HCT116 (cell line): ENCODE measurements at regions not wholly inside any gene's neighbourhood (a gene's known extent, or its start where the extent isn't known, plus 50 kb on each side); places are given as distances from the start of the nearest gene placed in this dataset.

Experiments used
- ATAC-seq: fragments of 200-7000 bp; cut with Tn5 transposase; 2 replicates; pipeline ENCODE4 v1.9.1; 2020; ENCODE audit warnings: mild to moderate bottlenecking, moderate library complexity
- BruUV-seq: library from RNA; stranded (reverse); fragments of 400-500 nt; replicated peaks from 2 replicates; lab custom pipeline; 2021; lab: Mats Ljungman, UMichigan
- CTCF ChIA-PET: fragments of 300-600 bp; sonication (Branson Sonifier 250); formaldehyde crosslinking; loops from one replicate; lab custom pipeline; 2021; ENCODE audit warnings: antibody characterized with exemption; lab: Charles Lee
- POLR2A ChIA-PET: fragments of 300-600, 350-600 bp; sonication (Branson Sonifier 250); formaldehyde crosslinking; loops from one replicate; lab custom pipeline; 2021; ENCODE audit warnings: antibody characterized with exemption; lab: Charles Lee
- RAD21 ChIA-PET, 2 experiments: fragments of 300-600 bp; sonication (Branson Sonifier 250); formaldehyde crosslinking; loops; one replicate each; lab custom pipeline; 2023; ENCODE audit warnings: low total read pairs in 2 of 2; ENCODE audit not compliant: uncharacterized antibody in 2 of 2, unreplicated experiment in 2 of 2, low non-redundant PET in 1 of 2; lab: Charles Lee
- DNase-seq: peaks from one replicate; pipeline ENCODE4 v3.0.0-alpha.2; 2010; ENCODE audit warnings: low read depth, low spot score
- H2AFZ ChIP-seq: fragments of 200-600 bp; shearing (Covaris generic), sonication (generic); 2 replicates; pipeline ENCODE4 v1.6.1; 2017; ENCODE audit warnings: low read depth, mixed run types, mixed read lengths, antibody characterized with exemption, low read length; ENCODE audit not compliant: poor library complexity, severe bottlenecking
- H3K27ac ChIP-seq: 2 replicates; pipeline ENCODE4 v1.5.1; 2012; ENCODE audit warnings: low read depth, low read length
- H3K27me3 ChIP-seq: fragments of 200-600 bp; sonication (generic); 2 replicates; pipeline ENCODE4 v1.6.1; 2016; ENCODE audit warnings: mixed run types, low read length, mixed read lengths; ENCODE audit not compliant: insufficient read depth
- H3K36me3 ChIP-seq, 2 experiments: fragments of 200-500 bp in 1 of 2; fragments of 200-600 bp in 1 of 2; sonication (Bioruptor generic) in 1 of 2; sonication (generic) in 1 of 2; 2 replicates each; pipeline versions ENCODE4 v1.5.1 to v1.6.1; 2014 to 2016; ENCODE audit warnings: low read length in 2 of 2, inconsistent platforms in 1 of 2, mixed read lengths in 1 of 2, mixed run types in 1 of 2; ENCODE audit not compliant: insufficient read depth in 2 of 2, control insufficient read depth in 1 of 2
- H3K4me1 ChIP-seq, 2 experiments: fragments of 200-600 bp in 1 of 2; sonication (generic) in 1 of 2; 2 replicates each; pipeline versions ENCODE4 v1.5.1 to v1.6.1; 2012 to 2017; ENCODE audit warnings: low read length in 2 of 2, inconsistent platforms in 1 of 2, mild to moderate bottlenecking in 1 of 2, mixed read lengths in 1 of 2, mixed run types in 1 of 2, moderate library complexity in 1 of 2; ENCODE audit not compliant: insufficient read depth in 2 of 2, control insufficient read depth in 1 of 2
- H3K4me2 ChIP-seq: fragments of 200-600 bp; sonication (generic); 2 replicates; pipeline ENCODE4 v1.6.1; 2017; ENCODE audit warnings: mixed run types, low read length, mixed read lengths
- H3K4me3 ChIP-seq, 2 experiments: fragments of 200-600 bp in 1 of 2; sonication (generic) in 1 of 2; replicated peaks in 1 of 2; 2 replicates each; pipeline ENCODE4 v1.5.1; 2011 to 2016; ENCODE audit warnings: low read length in 2 of 2, control low read depth in 1 of 2, low read depth in 1 of 2, mild to moderate bottlenecking in 1 of 2, mixed read lengths in 1 of 2, mixed run types in 1 of 2
- H3K79me2 ChIP-seq: fragments of 200-600 bp; sonication (generic); 2 replicates; pipeline ENCODE4 v1.6.1; 2017; ENCODE audit warnings: mild to moderate bottlenecking, mixed run types, low read length, moderate library complexity, mixed read lengths; ENCODE audit not compliant: insufficient read depth
- H3K9ac ChIP-seq: fragments of 200-600 bp; sonication (generic); 2 replicates; pipeline ENCODE4 v1.6.1; 2016; ENCODE audit warnings: low read length, mixed read lengths
- H3K9me2 ChIP-seq: fragments of 200-600 bp; sonication (generic), shearing (Covaris generic); 2 replicates; pipeline ENCODE4 v1.6.1; 2017; ENCODE audit warnings: mixed run types, mild to moderate bottlenecking, moderate library complexity; ENCODE audit not compliant: insufficient read depth
- H3K9me3 ChIP-seq, 2 experiments: fragments of 200-500 bp in 1 of 2; fragments of 200-600 bp in 1 of 2; sonication (Bioruptor generic) in 1 of 2; sonication (generic) in 1 of 2; 2 replicates each; pipeline ENCODE4 v1.6.1; 2014 to 2017; ENCODE audit warnings: low read length in 2 of 2, mixed read lengths in 2 of 2, inconsistent platforms in 1 of 2, low read depth in 1 of 2, mild to moderate bottlenecking in 1 of 2, mixed run types in 1 of 2, moderate library complexity in 1 of 2; ENCODE audit not compliant: control insufficient read depth in 1 of 2, insufficient read depth in 1 of 2
- H4K20me1 ChIP-seq: fragments of 200-600 bp; sonication (generic), shearing (Covaris generic); 2 replicates; pipeline ENCODE4 v1.6.1; 2017; ENCODE audit warnings: mixed run types, mild to moderate bottlenecking, moderate library complexity; ENCODE audit not compliant: insufficient read depth
- ELF1 ChIP-seq: IDR thresholded peaks from 2 replicates; pipeline ENCODE4 v1.6.1; 2012; ENCODE audit warnings: low read depth, borderline replicate concordance
- EZH2 ChIP-seq: fragments of 200-600 bp; sonication (generic); IDR thresholded peaks from 2 replicates; pipeline ENCODE4 v1.6.1; 2017; ENCODE audit warnings: antibody characterized with exemption, mixed run types
- EZH2phosphoT487 ChIP-seq: fragments of 200-600 bp; IDR thresholded peaks from 2 replicates; pipeline ENCODE4 v1.6.1; 2018; ENCODE audit warnings: antibody characterized with exemption, borderline replicate concordance
- FOSL1 ChIP-seq: IDR thresholded peaks from 2 replicates; pipeline ENCODE4 v1.6.1; 2012; ENCODE audit warnings: low read depth
- JUND ChIP-seq: IDR thresholded peaks from 2 replicates; pipeline ENCODE4 v1.6.1; 2012
- POLR2A ChIP-seq: IDR thresholded peaks from 2 replicates; pipeline ENCODE4 v1.7.0; 2011; ENCODE audit warnings: borderline replicate concordance; ENCODE audit not compliant: insufficient read depth, insufficient read length; ENCODE audit errors: extremely low read depth
- RAD21 ChIP-seq: IDR thresholded peaks from 2 replicates; pipeline ENCODE4 v1.6.1; 2012; ENCODE audit warnings: low read depth, mild to moderate bottlenecking
- SP1 ChIP-seq: IDR thresholded peaks from 2 replicates; pipeline ENCODE4 v1.6.1; 2012; ENCODE audit warnings: low read depth
- SRF ChIP-seq: IDR thresholded peaks from 2 replicates; pipeline ENCODE4 v1.6.1; 2012; ENCODE audit warnings: low read depth
- TCF7L2 ChIP-seq: IDR thresholded peaks from 2 replicates; pipeline ENCODE4 v1.7.0; 2011; ENCODE audit warnings: borderline replicate concordance, inconsistent platforms; ENCODE audit not compliant: insufficient read depth, insufficient read length; ENCODE audit errors: extremely low read depth
- YY1 ChIP-seq: IDR thresholded peaks from 2 replicates; pipeline ENCODE4 v1.6.1; 2011; ENCODE audit warnings: low read length, low read depth, moderate library complexity, mild to moderate bottlenecking; ENCODE audit not compliant: insufficient replicate concordance; ENCODE audit errors: extremely low read depth
- ZFX ChIP-seq: fragments of 450-650 bp; IDR thresholded peaks from 2 replicates; pipeline ENCODE4 v1.6.1; 2017
- ZNF274 ChIP-seq: fragments of 200-500 bp; sonication (Bioruptor generic); IDR thresholded peaks from 2 replicates; pipeline ENCODE4 v1.6.1; 2014; ENCODE audit warnings: mild to moderate bottlenecking, low read depth, low read length, inconsistent platforms
- intact Hi-C: fragments of 100-400 bp; cut with micrococcal nuclease; formaldehyde crosslinking; loops from 2 replicates; pipeline ENCODE4 v1.10.0; 2022

DNA sequence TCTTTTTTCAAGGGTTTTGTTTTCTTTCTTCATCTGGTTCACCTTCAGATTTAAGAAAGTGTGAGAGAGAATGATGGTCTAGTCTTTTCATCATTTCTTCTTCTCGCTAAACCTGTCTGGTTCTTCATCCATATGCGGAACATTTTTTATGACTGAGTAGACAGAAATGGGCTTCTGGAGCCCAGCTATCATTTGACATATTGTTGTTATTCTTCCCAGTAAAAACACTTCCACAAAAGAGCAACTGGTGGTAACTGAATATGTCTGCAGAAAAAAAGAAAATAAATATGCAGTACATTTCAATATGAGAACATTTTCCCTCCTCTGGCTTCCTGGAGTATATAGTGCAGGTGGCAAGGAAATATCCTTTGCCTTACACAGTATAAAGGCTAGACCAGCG, 209.5 kb downstream of the JCAD start:
- BruUV-seq: no TSS peak

GRCh38 chr10:29849126-29849833, 210.1 kb downstream of the JCAD start:
- H3K9ac ChIP-seq: no peak overlapping the region
- no peak overlapping the region for H2AFZ ChIP-seq
- H3K4me2 ChIP-seq: no peak overlapping the region
- no peaks in the 10 kb centered on the region for H3K27me3 ChIP-seq
- ATAC-seq: no peak
- no peak for DNase-seq
- intact Hi-C loops: no loop called here
- no peaks in the 10 kb centered on the region for H3K36me3 ChIP-seq
- ChIA-PET POLR2A (no interaction called here), RAD21 (no interaction called here)
- H3K9me3 ChIP-seq: no peaks in the 10 kb centered on the region
- TF ChIP-seq ZFX (no peak), EZH2 (no peak), TCF7L2 (no peak), JUND (no peak), FOSL1 (no peak), ZNF274 (no peak), POLR2A (no peak), ELF1 (no peak), SP1 (no peak)
- TF ChIP-seq, all 23 proteins: peak for 0
- no peaks in the 10 kb centered on the region for H3K79me2 ChIP-seq
- CTCF ChIA-PET: no interaction called here
- BruUV-seq: no TSS peak
- H3K4me1 ChIP-seq: no peaks in the 10 kb centered on the region
- no peak overlapping the region for H3K4me3 ChIP-seq
- H3K27ac ChIP-seq: no peak overlapping the region
- no peaks in the 10 kb centered on the region for H3K9me2 ChIP-seq
- H4K20me1 ChIP-seq: no peaks in the 10 kb centered on the region

More for the DNA sequence above, 209.5 kb downstream of the JCAD start:
- H3K36me3 ChIP-seq: no peaks in the 10 kb centered on the region
- H3K9me3 ChIP-seq: no peaks in the 10 kb centered on the region
- CTCF ChIA-PET: no interaction called here
- DNase-seq (no peak), ATAC-seq (no peak)
- H3K4me3 ChIP-seq: no peak overlapping the region
- POLR2A ChIA-PET: no interaction called here
- no peak overlapping the region for H3K4me2 ChIP-seq
- H3K27ac ChIP-seq: no peak overlapping the region
- no peaks in the 10 kb centered on the region for H3K9me2 ChIP-seq
- intact Hi-C loops: no loop called here
- no peaks in the 10 kb centered on the region for H3K4me1 ChIP-seq
- H2AFZ ChIP-seq: no peak overlapping the region
- no peaks in the 10 kb centered on the region for H3K27me3 ChIP-seq
- H3K79me2 ChIP-seq: no peaks in the 10 kb centered on the region
- TF ChIP-seq EZH2phosphoT487 (no peak), RAD21 (no peak), EZH2 (no peak), YY1 (no peak), ZFX (no peak), SRF (no peak), JUND (no peak)
- TF ChIP-seq, all 23 proteins: peak for 0
- H4K20me1 ChIP-seq: no peaks in the 10 kb centered on the region
- H3K9ac ChIP-seq: no peak overlapping the region
- RAD21 ChIA-PET: no interaction called here
